Neural cell (in vitro differentiated cells): ENCODE measurements at regions not wholly inside any gene's neighbourhood (a gene's known extent, or its start where the extent isn't known, plus 50 kb on each side); places are given as distances from the start of the nearest gene placed in this dataset.

ENCODE experiments used
- H2AFZ ChIP-seq: fragments of 200-600, 300-800 bp; sonication (generic), shearing (Covaris generic); 2 replicates; pipeline ENCODE4 v1.6.0; 2014; ENCODE audit warnings: low read depth, mild to moderate bottlenecking, antibody characterized with exemption, low read length, moderate library complexity
- H3F3A ChIP-seq: fragments of 200-600 bp; shearing (Covaris generic); 2 replicates; pipeline ENCODE4 v1.6.1; 2016; ENCODE audit warnings: mild to moderate bottlenecking, moderate library complexity, mixed read lengths, antibody characterized with exemption, low read length; ENCODE audit not compliant: insufficient read depth, poor library complexity, severe bottlenecking
- H3K27ac ChIP-seq: fragments of 200-600, 300-800 bp; sonication (generic), shearing (Covaris generic); 2 replicates; pipeline ENCODE4 v1.5.1; 2014; ENCODE audit warnings: mild to moderate bottlenecking, low read length, moderate library complexity
- H3K27me3 ChIP-seq: fragments of 300-800, 200-600 bp; sonication (generic), shearing (Covaris generic); 2 replicates; pipeline ENCODE4 v1.6.0; 2014; ENCODE audit warnings: mild to moderate bottlenecking, low read depth, low read length, moderate library complexity; ENCODE audit not compliant: insufficient read depth
- H3K36me3 ChIP-seq: fragments of 300-800, 200-600 bp; sonication (generic), shearing (Covaris generic); 2 replicates; pipeline ENCODE4 v1.5.1; 2014; ENCODE audit warnings: mild to moderate bottlenecking, antibody characterized with exemption, low read length, moderate library complexity; ENCODE audit not compliant: insufficient read depth
- H3K4me2 ChIP-seq: fragments of 300-800, 200-600 bp; sonication (generic), shearing (Covaris generic); 2 replicates; pipeline ENCODE4 v1.6.0; 2014; ENCODE audit warnings: mild to moderate bottlenecking, low read length
- H3K4me3 ChIP-seq: fragments of 300-800, 200-600 bp; sonication (generic), shearing (Covaris generic); 2 replicates; pipeline ENCODE4 v1.5.1; 2014; ENCODE audit warnings: mild to moderate bottlenecking, low read length, moderate library complexity
- H3K79me2 ChIP-seq: fragments of 200-600 bp; shearing (Covaris generic); replicated peaks from 2 replicates; pipeline ENCODE4 v1.6.0; 2014; ENCODE audit warnings: mild to moderate bottlenecking, low read length, moderate library complexity; ENCODE audit not compliant: insufficient read depth
- H3K9ac ChIP-seq: fragments of 300-800, 200-600 bp; sonication (generic), shearing (Covaris generic); 2 replicates; pipeline ENCODE4 v1.6.1; 2016; ENCODE audit warnings: mild to moderate bottlenecking, low read length, mixed read lengths
- H3K9me2 ChIP-seq: fragments of 200-600 bp; shearing (Covaris generic); 2 replicates; pipeline ENCODE4 v1.6.1; 2016; ENCODE audit warnings: mild to moderate bottlenecking, low read length, mixed read lengths; ENCODE audit not compliant: insufficient read depth
- H3K9me3 ChIP-seq: fragments of 200-600, 300-800 bp; sonication (generic), shearing (Covaris generic); 2 replicates; pipeline ENCODE4 v1.6.1; 2016; ENCODE audit warnings: mild to moderate bottlenecking, mixed run types, low read length, moderate library complexity, mixed read lengths
- H4K20me1 ChIP-seq: fragments of 200-600 bp; shearing (Covaris generic); 2 replicates; pipeline ENCODE4 v1.6.1; 2016; ENCODE audit warnings: mild to moderate bottlenecking, mixed run types; ENCODE audit not compliant: insufficient read depth
- EP300 ChIP-seq: fragments of 450-650 bp; conservative IDR thresholded peaks from 2 replicates; pipeline ENCODE4 v1.6.1; 2014; ENCODE audit warnings: antibody characterized with exemption, mild to moderate bottlenecking, moderate library complexity; ENCODE audit not compliant: poor library complexity, severe bottlenecking
- EZH2 ChIP-seq: fragments of 200-600, 300-800 bp; shearing (Covaris generic), sonication (generic); IDR thresholded peaks from 2 replicates; pipeline ENCODE4 v1.6.1; 2014; ENCODE audit warnings: antibody characterized with exemption, low read length, borderline replicate concordance, mild to moderate bottlenecking; ENCODE audit not compliant: insufficient read depth, poor library complexity, severe bottlenecking
- MXI1 ChIP-seq: fragments of 450-650 bp; conservative IDR thresholded peaks from 2 replicates; pipeline ENCODE4 v1.6.1; 2014; ENCODE audit warnings: antibody characterized with exemption, mild to moderate bottlenecking; ENCODE audit not compliant: poor library complexity, severe bottlenecking
- POLR2AphosphoS5 ChIP-seq: IDR thresholded peaks from 2 replicates; pipeline ENCODE4 v1.6.1; 2012
- RAD21 ChIP-seq: fragments of 450-650 bp; conservative IDR thresholded peaks from 2 replicates; pipeline ENCODE4 v1.6.1; 2014; ENCODE audit warnings: antibody characterized with exemption, mild to moderate bottlenecking, moderate library complexity
- REST ChIP-seq: IDR thresholded peaks from 2 replicates; pipeline ENCODE4 v1.6.1; 2012; ENCODE audit warnings: borderline replicate concordance
- SMC3 ChIP-seq: fragments of 450-650 bp; conservative IDR thresholded peaks from 2 replicates; pipeline ENCODE4 v1.6.1; 2014; ENCODE audit warnings: antibody characterized with exemption, mild to moderate bottlenecking, moderate library complexity; ENCODE audit not compliant: poor library complexity
- TAF1 ChIP-seq: IDR thresholded peaks from 2 replicates; pipeline ENCODE4 v1.6.1; 2012; ENCODE audit warnings: low read depth
- TF ChIP-seq, protein P1 (sequence below): fragments of 450-650 bp; IDR thresholded peaks from 2 replicates; pipeline ENCODE4 v1.5.1; 2014; ENCODE audit warnings: antibody characterized with exemption, mild to moderate bottlenecking, moderate library complexity; ENCODE audit not compliant: poor library complexity, severe bottlenecking

GRCh38 chr1:168433238-168433637 lies 110.6 kb downstream of the XCL2 start:
- no peaks in the 10 kb centered on the region for H3K9me2 ChIP-seq
- H3K4me3 ChIP-seq: no peak overlapping the region
- no peaks in the 10 kb centered on the region for H3F3A ChIP-seq
- no peaks in the 10 kb centered on the region for H3K9me3 ChIP-seq
- H3K27me3 ChIP-seq: no peaks in the 10 kb centered on the region
- no peak overlapping the region for H3K4me2 ChIP-seq
- no peak overlapping the region for H2AFZ ChIP-seq
- H4K20me1 ChIP-seq: no peaks in the 10 kb centered on the region
- no peak for TF ChIP-seq EZH2
- TF ChIP-seq SMC3: no peak
- TF ChIP-seq TAF1: no peak
- no peak for TF ChIP-seq REST
- no peak for TF ChIP-seq EP300
- no peak for TF ChIP-seq POLR2AphosphoS5
- TF ChIP-seq RAD21: no peak
- no peak for TF ChIP-seq MXI1
- TF ChIP-seq, protein P1, sequence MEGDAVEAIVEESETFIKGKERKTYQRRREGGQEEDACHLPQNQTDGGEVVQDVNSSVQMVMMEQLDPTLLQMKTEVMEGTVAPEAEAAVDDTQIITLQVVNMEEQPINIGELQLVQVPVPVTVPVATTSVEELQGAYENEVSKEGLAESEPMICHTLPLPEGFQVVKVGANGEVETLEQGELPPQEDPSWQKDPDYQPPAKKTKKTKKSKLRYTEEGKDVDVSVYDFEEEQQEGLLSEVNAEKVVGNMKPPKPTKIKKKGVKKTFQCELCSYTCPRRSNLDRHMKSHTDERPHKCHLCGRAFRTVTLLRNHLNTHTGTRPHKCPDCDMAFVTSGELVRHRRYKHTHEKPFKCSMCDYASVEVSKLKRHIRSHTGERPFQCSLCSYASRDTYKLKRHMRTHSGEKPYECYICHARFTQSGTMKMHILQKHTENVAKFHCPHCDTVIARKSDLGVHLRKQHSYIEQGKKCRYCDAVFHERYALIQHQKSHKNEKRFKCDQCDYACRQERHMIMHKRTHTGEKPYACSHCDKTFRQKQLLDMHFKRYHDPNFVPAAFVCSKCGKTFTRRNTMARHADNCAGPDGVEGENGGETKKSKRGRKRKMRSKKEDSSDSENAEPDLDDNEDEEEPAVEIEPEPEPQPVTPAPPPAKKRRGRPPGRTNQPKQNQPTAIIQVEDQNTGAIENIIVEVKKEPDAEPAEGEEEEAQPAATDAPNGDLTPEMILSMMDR: no peak
- no peak overlapping the region for H3K9ac ChIP-seq
- H3K27ac ChIP-seq: no peak overlapping the region
- no peaks in the 10 kb centered on the region for H3K36me3 ChIP-seq
- no peaks in the 10 kb centered on the region for H3K79me2 ChIP-seq

DNA sequence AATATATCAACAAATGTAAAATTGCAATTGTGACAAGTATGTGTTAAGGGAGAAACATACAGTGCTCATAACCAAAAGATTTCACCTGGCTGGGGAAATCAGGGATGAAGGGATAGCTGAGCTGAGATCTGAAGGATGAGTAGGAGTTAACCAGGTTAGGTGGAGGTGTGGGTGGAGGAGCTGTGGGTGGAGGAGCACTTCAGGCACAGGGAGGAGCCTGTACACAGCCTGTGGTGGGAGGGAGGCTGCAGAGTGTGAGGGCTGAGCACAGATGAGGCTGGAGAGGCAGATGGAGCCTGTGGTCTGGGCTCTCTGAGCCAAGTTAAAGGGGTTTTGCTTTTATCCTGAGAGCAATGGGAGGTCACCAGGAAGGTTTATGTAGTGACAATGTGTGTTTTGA lies 111.9 kb downstream of the XCL2 start:
- no peaks in the 10 kb centered on the region for H3K9me2 ChIP-seq
- H3K4me3 ChIP-seq: no peak overlapping the region
- H3K79me2 ChIP-seq: no peaks in the 10 kb centered on the region
- H3K27ac ChIP-seq: no peak overlapping the region
- no peaks in the 10 kb centered on the region for H3K36me3 ChIP-seq
- no peak overlapping the region for H3K4me2 ChIP-seq
- H3K9ac ChIP-seq: no peak overlapping the region
- H2AFZ ChIP-seq: no peak overlapping the region
- no peak for TF ChIP-seq TAF1
- TF ChIP-seq, protein P1: no peak
- no peaks in the 10 kb centered on the region for H3K27me3 ChIP-seq
- no peaks in the 10 kb centered on the region for H3F3A ChIP-seq
- no peaks in the 10 kb centered on the region for H4K20me1 ChIP-seq
- no peaks in the 10 kb centered on the region for H3K9me3 ChIP-seq
